H1 (cell line): ENCODE measurements at regions not wholly inside any gene's neighbourhood (a gene's known extent, or its start where the extent isn't known, plus 50 kb on each side); places are given as distances from the start of the nearest gene placed in this dataset.

Source experiments
- CTCF ChIA-PET: fragments of 300-600 bp; sonication (Branson Sonifier 250); formaldehyde crosslinking; loops from one replicate; lab custom pipeline; 2021; ENCODE audit not compliant: partially characterized antibody; lab: Charles Lee
- POLR2A ChIA-PET: fragments of 300-600 bp; sonication (Branson Sonifier 250); formaldehyde crosslinking; loops from one replicate; lab custom pipeline; 2021; ENCODE audit warnings: inconsistent platforms; ENCODE audit not compliant: partially characterized antibody; lab: Charles Lee
- DNase-seq, 2 experiments: peaks; one replicate each; pipeline versions ENCODE4 v3.0.0 to v3.0.0-alpha.2; 2010 to 2022; ENCODE audit warnings: low spot score in 2 of 2, low read depth in 1 of 2, mixed read lengths in 1 of 2
- FAIRE-seq: peaks from 2 replicates; lab custom pipeline; 2011; peaks lifted over from hg19 to GRCh38; lab: Jason Lieb, UNC
- H2AFZ ChIP-seq: 2 replicates; pipeline ENCODE4 v1.8.1; 2012; ENCODE audit warnings: low read length, inconsistent platforms
- H2AK5ac ChIP-seq: 2 replicates; pipeline ENCODE4 v1.6.1; 2013; ENCODE audit warnings: low read depth, low read length
- H2BK120ac ChIP-seq: replicated peaks from 2 replicates; pipeline ENCODE3; 2013; ENCODE audit warnings: low read depth, low read length, inconsistent platforms
- H2BK12ac ChIP-seq: 2 replicates; pipeline ENCODE4 v1.6.1; 2013; ENCODE audit warnings: low read depth, low read length
- H2BK15ac ChIP-seq: 2 replicates; pipeline ENCODE4 v1.6.1; 2013; ENCODE audit warnings: low read length
- H2BK20ac ChIP-seq: 2 replicates; pipeline ENCODE4 v1.6.1; 2013; ENCODE audit warnings: low read length
- H2BK5ac ChIP-seq: 2 replicates; pipeline ENCODE4 v1.6.1; 2013; ENCODE audit warnings: low read depth, low read length
- H3K14ac ChIP-seq: 2 replicates; pipeline ENCODE4 v1.6.1; 2013; ENCODE audit warnings: inconsistent platforms; ENCODE audit not compliant: insufficient read length
- H3K18ac ChIP-seq: 2 replicates; pipeline ENCODE4 v1.6.1; 2013; ENCODE audit warnings: low read length; ENCODE audit errors: extremely low read depth
- H3K23ac ChIP-seq: 2 replicates; pipeline ENCODE4 v1.6.1; 2013; ENCODE audit warnings: inconsistent platforms; ENCODE audit not compliant: insufficient read length
- H3K23me2 ChIP-seq: 2 replicates; pipeline ENCODE4 v1.6.1; 2013; ENCODE audit warnings: low read depth, low read length
- H3K27ac ChIP-seq: 2 replicates; pipeline ENCODE4 v1.6.1; 2011; ENCODE audit warnings: low read depth, low read length, inconsistent platforms
- H3K27me3 ChIP-seq, 4 experiments: replicated peaks in 1 of 4; 1 replicate in 1 of 4; 2 replicates in 3 of 4; pipeline versions ENCODE4 v1.6.1 to v1.8.1; 2011 to 2013; ENCODE audit warnings: low read length in 3 of 4, mild to moderate bottlenecking in 3 of 4, inconsistent platforms in 2 of 4, mixed read lengths in 2 of 4, moderate library complexity in 1 of 4; ENCODE audit not compliant: control insufficient read depth in 3 of 4, insufficient read depth in 3 of 4; ENCODE audit errors: extremely low read depth in 1 of 4
- H3K36me3 ChIP-seq, 4 experiments: 2 replicates each; pipeline versions ENCODE4 v1.6.1 to v1.8.1; 2011 to 2013; ENCODE audit warnings: mild to moderate bottlenecking in 4 of 4, low read length in 3 of 4, moderate library complexity in 2 of 4, control low read depth in 1 of 4, inconsistent platforms in 1 of 4; ENCODE audit not compliant: insufficient read depth in 4 of 4, control insufficient read depth in 2 of 4
- H3K4ac ChIP-seq: replicated peaks from 2 replicates; pipeline ENCODE3; 2013; ENCODE audit warnings: low read length, low read depth, mixed read lengths, inconsistent platforms; ENCODE audit not compliant: insufficient read length
- H3K4me1 ChIP-seq, 4 experiments: replicated peaks in 1 of 4; 1 replicate in 1 of 4; 2 replicates in 3 of 4; pipeline versions ENCODE4 v1.6.1 to v1.8.1; 2011 to 2013; ENCODE audit warnings: low read length in 3 of 4, inconsistent platforms in 2 of 4, mixed read lengths in 1 of 4; ENCODE audit not compliant: insufficient read depth in 4 of 4, control insufficient read depth in 3 of 4
- H3K4me2 ChIP-seq, 2 experiments: 2 replicates each; pipeline versions ENCODE4 v1.6.1 to v1.8.1; 2011 to 2013; ENCODE audit warnings: low read depth in 2 of 2, low read length in 2 of 2, control low read depth in 1 of 2, inconsistent platforms in 1 of 2, mild to moderate bottlenecking in 1 of 2; ENCODE audit not compliant: insufficient read depth in 1 of 2
- H3K4me3 ChIP-seq, 4 experiments: fragments of 200-600, 300-600 bp in 1 of 4; sonication (generic), shearing (Covaris generic), sonication (Bioruptor Twin) in 1 of 4; 2 replicates each; pipeline versions ENCODE4 v1.5.1 to v1.8.1; 2011 to 2016; ENCODE audit warnings: low read length in 4 of 4, low read depth in 3 of 4, control low read depth in 2 of 4, inconsistent platforms in 2 of 4, mild to moderate bottlenecking in 2 of 4, mixed read lengths in 1 of 4, moderate library complexity in 1 of 4; ENCODE audit not compliant: insufficient read depth in 2 of 4; ENCODE audit errors: extremely low read depth in 1 of 4
- H3K56ac ChIP-seq: replicated peaks from 2 replicates; pipeline ENCODE3; 2013; ENCODE audit warnings: low read depth, mild to moderate bottlenecking, mixed read lengths, low read length, inconsistent platforms; ENCODE audit not compliant: insufficient read length
- H3K79me1 ChIP-seq: 2 replicates; pipeline ENCODE4 v1.6.1; 2013; ENCODE audit warnings: low read depth, low read length, control low read depth
- H3K79me2 ChIP-seq, 2 experiments: 2 replicates each; pipeline versions ENCODE4 v1.6.1 to v1.8.1; 2012 to 2013; ENCODE audit warnings: low read length in 2 of 2, mild to moderate bottlenecking in 2 of 2, inconsistent platforms in 1 of 2; ENCODE audit not compliant: insufficient read depth in 2 of 2, control insufficient read depth in 1 of 2
- H3K9ac ChIP-seq, 4 experiments: replicated peaks in 1 of 4; 1 replicate in 1 of 4; 2 replicates in 3 of 4; pipeline versions ENCODE4 v1.6.1 to v1.8.1; 2011 to 2013; ENCODE audit warnings: low read depth in 3 of 4, low read length in 3 of 4, control low read depth in 2 of 4, mild to moderate bottlenecking in 2 of 4, moderate library complexity in 2 of 4, inconsistent platforms in 1 of 4; ENCODE audit errors: extremely low read depth in 1 of 4
- H3K9me3 ChIP-seq, 2 experiments: 2 replicates each; pipeline versions ENCODE4 v1.6.1 to v1.8.1; 2012 to 2013; ENCODE audit warnings: mild to moderate bottlenecking in 2 of 2, moderate library complexity in 2 of 2, control low read depth in 1 of 2, inconsistent platforms in 1 of 2, low read depth in 1 of 2, low read length in 1 of 2, mixed read lengths in 1 of 2; ENCODE audit not compliant: insufficient read depth in 2 of 2
- H4K20me1 ChIP-seq, 2 experiments: replicated peaks in 1 of 2; 2 replicates each; pipeline versions ENCODE3 to v1.8.1; 2011 to 2013; ENCODE audit warnings: inconsistent platforms in 2 of 2, low read length in 2 of 2, mild to moderate bottlenecking in 1 of 2; ENCODE audit not compliant: insufficient read depth in 2 of 2, control insufficient read depth in 1 of 2
- H4K5ac ChIP-seq: 2 replicates; pipeline ENCODE4 v1.6.1; 2013; ENCODE audit warnings: low read length, low read depth, mixed read lengths, inconsistent platforms; ENCODE audit not compliant: insufficient read length
- H4K8ac ChIP-seq: 2 replicates; pipeline ENCODE4 v1.8.0; 2013; ENCODE audit warnings: mild to moderate bottlenecking, moderate library complexity, low read length, inconsistent platforms; ENCODE audit not compliant: insufficient read depth; ENCODE audit errors: extremely low read depth
- H4K91ac ChIP-seq: replicated peaks from 2 replicates; pipeline ENCODE3; 2013; ENCODE audit warnings: low read length, mixed read lengths, inconsistent platforms; ENCODE audit not compliant: insufficient read length
- WGBS, 2 experiments: shearing (Covaris generic) in 1 of 2; methylation state at CpG; one replicate each; pipeline versions ENCODE4 v1.1.6 to v1.1.7; 2013 to 2015; ENCODE audit warnings: low lambda C conversion rate in 2 of 2, mixed read lengths in 2 of 2, inconsistent platforms in 1 of 2, low coverage in 1 of 2, missing lambda C conversion rate in 1 of 2; ENCODE audit not compliant: insufficient replicate concordance in 2 of 2, insufficient coverage in 1 of 2, insufficient read length in 1 of 2; ENCODE audit errors: extremely low coverage in 1 of 2, missing lambda C conversion rate in 1 of 2; 5-methylcytosine and 5-hydroxymethylcytosine counted together

- Histone ChIP-seq H3K9ac (no peak overlapping the region), H3K36me3 (no peaks in the 10 kb centered on the region), H3K27ac (no peak overlapping the region), H3K14ac (no peak overlapping the region), H3K79me2 (no peaks in the 10 kb centered on the region), H3K4ac (no peak overlapping the region), H3K4me3 (no peak overlapping the region), H2BK12ac (peak overlapping the region; percentile 71; the same call in 1 of the 2 replicates), H3K27me3 (no peaks in the 10 kb centered on the region), H3K9me3 (no peaks in the 10 kb centered on the region), H4K8ac (no peak overlapping the region), H3K4me1 (no peaks in the 10 kb centered on the region), H2BK5ac (no peak overlapping the region), H4K20me1 (peaks cover 0 to 3% of the 10 kb centered on the region in 2 experiments), H2AK5ac (no peak overlapping the region), H3K4me2 (no peak overlapping the region), H4K5ac (no peak overlapping the region), H2BK15ac (no peak overlapping the region), H4K91ac (no peak overlapping the region), H3K23me2 (peaks cover 4% of the 10 kb centered on the region; the same call in 1 of the 2 replicates), H2AFZ (no peak overlapping the region), H3K23ac (no peak overlapping the region), H3K18ac (no peak overlapping the region), H2BK120ac (no peak overlapping the region), H3K56ac (no peak overlapping the region), H3K79me1 (no peaks in the 10 kb centered on the region), H2BK20ac (no peak overlapping the region)
- DNase-seq (no peak), FAIRE-seq (no peak)
- 95% methylated on average over 5 of the region's 5 CpGs; no CpG with 5 or more reads in 1 of the 2 experiments for WGBS, 2 experiments
- ChIA-PET CTCF (interaction anchor here (0.9 to 2.7 kb wide), 3 partner anchors 9 to 39 kb away, joined by 3 to 9 read pairs (median 7); no protein-coding TSS in a partner anchor), POLR2A (no interaction called here)
Observed at GRCh38 chr10:7093368-7093767, 317.5 kb downstream of the SFMBT2 start.
